ENCODE measurements at regions not wholly inside any gene's neighbourhood (a gene's known extent, or its start where the extent isn't known, plus 50 kb on each side); places are given as distances from the start of the nearest gene placed in this dataset.

DNA sequence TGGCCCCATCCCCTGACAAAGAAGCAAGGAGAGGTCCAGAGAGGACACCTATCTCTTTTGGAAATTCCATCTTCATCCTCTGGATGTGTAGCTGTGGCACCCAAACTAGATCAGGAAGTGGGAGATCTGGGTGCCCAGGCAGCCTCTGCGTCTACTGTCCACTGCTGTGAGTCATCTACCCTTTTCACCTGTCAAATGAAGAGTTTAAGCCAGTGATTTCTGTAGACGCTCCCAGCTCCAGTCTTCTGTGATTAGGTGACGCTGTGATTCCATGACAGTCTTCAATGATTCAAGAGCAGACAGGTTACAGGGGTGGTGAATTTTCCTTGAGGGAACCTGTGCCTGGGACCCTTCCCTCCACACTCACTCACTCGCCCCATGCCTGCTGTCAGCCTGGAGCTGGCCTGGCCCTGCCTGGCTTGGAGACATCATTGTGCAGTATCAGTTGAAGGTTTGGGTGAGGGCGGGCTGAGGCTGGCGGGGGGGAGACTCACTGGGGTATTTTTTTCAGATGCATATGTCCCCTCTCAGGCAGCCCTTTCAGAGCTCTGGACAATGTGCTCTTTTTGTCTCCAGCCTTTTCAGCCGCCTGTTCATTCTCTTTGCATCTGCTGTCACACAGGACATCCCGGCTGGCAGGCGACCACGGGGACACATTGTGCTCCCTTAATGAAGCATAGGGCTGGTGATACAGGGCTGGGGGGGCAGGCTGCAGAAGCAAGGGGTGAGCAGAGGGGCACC is 56.8 kb upstream of the PARP11 start:
- TF ChIP-seq, protein P1, sequence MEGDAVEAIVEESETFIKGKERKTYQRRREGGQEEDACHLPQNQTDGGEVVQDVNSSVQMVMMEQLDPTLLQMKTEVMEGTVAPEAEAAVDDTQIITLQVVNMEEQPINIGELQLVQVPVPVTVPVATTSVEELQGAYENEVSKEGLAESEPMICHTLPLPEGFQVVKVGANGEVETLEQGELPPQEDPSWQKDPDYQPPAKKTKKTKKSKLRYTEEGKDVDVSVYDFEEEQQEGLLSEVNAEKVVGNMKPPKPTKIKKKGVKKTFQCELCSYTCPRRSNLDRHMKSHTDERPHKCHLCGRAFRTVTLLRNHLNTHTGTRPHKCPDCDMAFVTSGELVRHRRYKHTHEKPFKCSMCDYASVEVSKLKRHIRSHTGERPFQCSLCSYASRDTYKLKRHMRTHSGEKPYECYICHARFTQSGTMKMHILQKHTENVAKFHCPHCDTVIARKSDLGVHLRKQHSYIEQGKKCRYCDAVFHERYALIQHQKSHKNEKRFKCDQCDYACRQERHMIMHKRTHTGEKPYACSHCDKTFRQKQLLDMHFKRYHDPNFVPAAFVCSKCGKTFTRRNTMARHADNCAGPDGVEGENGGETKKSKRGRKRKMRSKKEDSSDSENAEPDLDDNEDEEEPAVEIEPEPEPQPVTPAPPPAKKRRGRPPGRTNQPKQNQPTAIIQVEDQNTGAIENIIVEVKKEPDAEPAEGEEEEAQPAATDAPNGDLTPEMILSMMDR (IDR thresholded peaks at IDR 0.05; ENCODE audit: unreplicated experiment in 3 of 3) = no peak
- Mint-ChIP-seq H3K4me1 (peaks cover 59% of the 10 kb centered on the region), H3K27me3 (ENCODE audit: low read depth) (peaks cover 9% of the 10 kb centered on the region), H3K27ac (peak overlapping the region; percentile 92 to 96 (median 94)), H3K4me3 (peak overlapping the region in 1 of 3 experiments; percentile 12), H3K36me3 (ENCODE audit: low read depth) (no peaks in the 10 kb centered on the region), H3K9me3 (no peaks in the 10 kb centered on the region)

DNA sequence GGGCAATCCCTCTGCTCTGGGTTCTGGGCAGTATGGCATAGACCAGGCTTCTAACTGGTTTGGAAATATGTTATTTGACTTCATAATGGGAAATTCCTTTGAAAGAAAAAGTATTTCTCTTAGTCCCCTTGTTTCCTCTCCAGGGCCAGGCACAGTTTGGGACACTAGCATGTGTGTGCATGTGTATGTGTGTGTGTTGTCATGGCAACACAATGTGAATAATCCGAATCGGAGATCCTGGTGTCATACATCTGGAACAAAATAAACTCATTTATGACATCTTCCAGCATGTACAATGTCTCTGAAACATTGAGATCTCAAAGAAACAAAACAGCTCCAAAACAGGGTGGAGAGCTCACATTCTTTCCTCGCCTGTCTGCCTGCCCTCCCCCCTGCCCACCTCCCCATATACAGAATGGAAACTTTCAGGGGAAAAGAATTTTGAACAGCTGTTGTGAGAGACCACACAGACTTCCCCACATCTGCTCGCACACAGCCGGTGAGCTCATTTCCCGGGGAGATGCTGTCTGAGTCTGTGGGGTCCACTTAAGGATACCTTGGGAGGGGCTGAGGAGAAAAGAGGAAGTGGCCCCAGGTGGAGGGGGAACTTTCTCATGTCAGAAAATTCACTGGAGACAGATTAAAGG is 55.5 kb upstream of the PARP11 start:
- Mint-ChIP-seq H3K27ac (peak overlapping the region; percentile 92 to 96 (median 94)), H3K9me3 (no peaks in the 10 kb centered on the region), H3K27me3 (ENCODE audit: low read depth) (peaks cover 6% of the 10 kb centered on the region), H3K4me3 (peak overlapping the region in 1 of 3 experiments; percentile 43), H3K36me3 (ENCODE audit: low read depth) (no peaks in the 10 kb centered on the region), H3K4me1 (peaks cover 53% of the 10 kb centered on the region)
- TF ChIP-seq, protein P1 (IDR thresholded peaks at IDR 0.05; ENCODE audit: unreplicated experiment in 3 of 3) = no peak

DNA sequence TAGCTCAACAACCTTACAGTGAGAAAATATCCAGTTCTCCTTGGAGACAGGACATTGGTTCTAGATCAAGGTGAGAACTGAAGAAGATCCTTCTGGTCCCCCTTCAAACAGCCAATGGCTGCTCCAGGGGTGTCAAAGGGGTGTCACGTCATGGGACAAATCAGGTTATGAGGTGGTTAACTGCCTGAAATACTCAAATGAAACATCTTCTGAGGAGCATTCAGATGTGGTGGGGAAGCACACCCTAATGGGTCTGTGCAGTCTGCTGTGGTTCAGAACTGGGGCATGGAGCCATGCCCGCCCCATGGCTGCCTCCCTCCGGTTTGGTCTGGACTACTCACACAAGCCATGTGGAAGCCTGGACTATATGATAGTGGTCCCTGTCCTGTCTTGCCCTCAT is 52.4 kb upstream of the PARP11 start:
- TF ChIP-seq, protein P1 (IDR thresholded peaks at IDR 0.05; ENCODE audit: unreplicated experiment in 3 of 3) = no peak
- Mint-ChIP-seq H3K4me3 (no peak overlapping the region), H3K36me3 (ENCODE audit: low read depth) (no peaks in the 10 kb centered on the region), H3K27me3 (ENCODE audit: low read depth) (peaks cover 6% of the 10 kb centered on the region), H3K9me3 (no peaks in the 10 kb centered on the region), H3K27ac (peak overlapping the region in 1 of 3 experiments; percentile 69), H3K4me1 (peaks cover 32% of the 10 kb centered on the region)

DNA sequence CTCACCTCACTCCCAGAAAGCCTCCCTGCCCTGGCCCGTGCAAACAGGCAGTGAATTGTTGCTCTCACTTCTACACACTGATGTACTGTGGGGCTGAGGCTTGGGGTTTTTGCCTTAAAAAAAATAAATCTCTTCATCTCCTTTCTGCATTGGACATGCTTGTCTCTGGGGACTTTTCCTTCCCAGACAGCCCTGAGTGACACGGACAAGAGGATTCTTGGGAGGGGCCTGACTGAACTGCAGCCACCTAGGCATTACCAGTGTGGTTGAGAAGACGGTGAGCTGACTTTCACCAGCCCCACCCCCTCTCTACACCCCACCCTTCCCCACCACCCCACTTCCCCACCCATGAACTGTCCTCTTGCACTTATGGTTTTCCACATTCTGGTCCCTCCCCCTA is 51.6 kb upstream of the PARP11 start:
- peak overlapping the region in 1 of 3 experiments; percentile 45 for H3K27ac Mint-ChIP-seq
- TF ChIP-seq, protein P1 (IDR thresholded peaks at IDR 0.05; ENCODE audit: unreplicated experiment in 3 of 3) = no peak
- peaks cover 6% of the 10 kb centered on the region for H3K27me3 Mint-ChIP-seq (ENCODE audit: low read depth)
- H3K4me1 Mint-ChIP-seq = peaks cover 23% of the 10 kb centered on the region
- no peaks in the 10 kb centered on the region for H3K9me3 Mint-ChIP-seq
- no peak overlapping the region for H3K4me3 Mint-ChIP-seq
- H3K36me3 Mint-ChIP-seq (ENCODE audit: low read depth) = no peaks in the 10 kb centered on the region

DNA sequence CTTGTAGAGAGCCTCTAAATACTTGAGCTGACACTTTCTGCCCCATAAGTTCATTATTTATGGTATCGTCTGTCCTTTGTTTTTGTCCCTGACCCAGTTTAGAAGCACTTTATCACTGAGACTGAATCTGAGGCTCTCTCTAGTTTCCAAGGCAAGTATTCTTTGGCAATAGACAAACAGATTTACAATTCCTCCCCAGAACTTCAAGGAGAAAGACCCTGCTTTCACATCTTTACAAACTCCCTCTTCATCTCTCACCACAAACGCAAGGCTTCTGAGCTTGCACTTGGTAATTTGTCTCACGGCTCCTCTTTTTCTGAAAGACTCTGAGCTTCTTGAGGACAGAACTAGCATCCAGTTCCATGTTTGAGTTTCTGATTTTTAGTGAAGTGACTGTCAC is 49.8 kb upstream of the PARP11 start:
- Mint-ChIP-seq H3K36me3 (ENCODE audit: low read depth) (no peaks in the 10 kb centered on the region), H3K4me1 (peaks cover 6% of the 10 kb centered on the region), H3K9me3 (no peaks in the 10 kb centered on the region), H3K27me3 (ENCODE audit: low read depth) (no peaks in the 10 kb centered on the region), H3K4me3 (peak overlapping the region in 1 of 3 experiments; percentile 4), H3K27ac (no peak overlapping the region)
- TF ChIP-seq, protein P1 (IDR thresholded peaks at IDR 0.05; ENCODE audit: unreplicated experiment in 3 of 3) = no peak
